Muscle of arm (tissue), 1 donor: ENCODE measurements at regions not wholly inside any gene's neighbourhood (a gene's known extent, or its start where the extent isn't known, plus 50 kb on each side); places are given as distances from the start of the nearest gene placed in this dataset.
"Not testable (repeated sequence)": the region's sequence is repeated elsewhere in the genome, so short reads cannot be mapped to it uniquely, and the experiment has no call there.

Experiments
- DNase-seq: peaks from one replicate; pipeline ENCODE4 v3.0.0-alpha.2; 2013

GRCh38 chr1:232715154-232715553, 85.2 kb upstream of the SIPA1L2 start:
- no peak for DNase-seq

GRCh38 chr1:232717911-232718310, 87.3 kb upstream of the MAP10 start:
- not testable (repeated sequence) for DNase-seq

GRCh38 chr1:232718928-232719927, 86.0 kb upstream of the MAP10 start:
- DNase-seq: no peak

- DNase-seq: no peak
Observed at GRCh38 chr1:232722626-232723025, 82.6 kb upstream of the MAP10 start.

GRCh38 chr1:232725305-232726047, 79.7 kb upstream of the MAP10 start:
- no peak for DNase-seq

- DNase-seq: no peak
Observed at GRCh38 chr1:232726048-232726779, 79.0 kb upstream of the MAP10 start.

- peak; percentile 49 for DNase-seq
Observed at GRCh38 chr1:232728507-232729263, 76.5 kb upstream of the MAP10 start.

GRCh38 chr1:232732344-232732910, 72.8 kb upstream of the MAP10 start:
- no peak for DNase-seq

GRCh38 chr1:232737917-232738316, 67.3 kb upstream of the MAP10 start:
- DNase-seq: no peak

GRCh38 chr1:232743999-232744398, 61.2 kb upstream of the MAP10 start:
- no peak for DNase-seq

- no peak for DNase-seq
Observed at GRCh38 chr1:232744847-232745246, 60.4 kb upstream of the MAP10 start.

GRCh38 chr1:232745698-232746097, 59.5 kb upstream of the MAP10 start:
- not testable (repeated sequence) for DNase-seq

- no peak for DNase-seq
Observed at GRCh38 chr1:232748910-232749368, 56.3 kb upstream of the MAP10 start.

GRCh38 chr1:232751393-232752140, 53.6 kb upstream of the MAP10 start:
- DNase-seq: no peak

GRCh38 chr1:232752365-232752764, 52.9 kb upstream of the MAP10 start:
- no peak for DNase-seq

- no peak for DNase-seq
Observed at GRCh38 chr1:232754930-232755329, 50.3 kb upstream of the MAP10 start.
